Neutrophil (primary cell): ENCODE measurements at regions not wholly inside any gene's neighbourhood (a gene's known extent, or its start where the extent isn't known, plus 50 kb on each side); places are given as distances from the start of the nearest gene placed in this dataset.
"Not testable (repeated sequence)": the region's sequence is repeated elsewhere in the genome, so short reads cannot be mapped to it uniquely, and the experiment has no call there.

ENCODE experiments used
- H3K27ac ChIP-seq: fragments of 200-600 bp; sonication (generic); 2 replicates; pipeline ENCODE4 v1.5.1; 2016; ENCODE audit warnings: mild to moderate bottlenecking, moderate library complexity
- H3K27me3 ChIP-seq: fragments of 200-600 bp; sonication (generic); 2 replicates; pipeline ENCODE4 v1.6.0; 2016; ENCODE audit warnings: mild to moderate bottlenecking
- H3K36me3 ChIP-seq: fragments of 200-600 bp; sonication (generic); 2 replicates; pipeline ENCODE4 v1.5.1; 2017
- H3K4me1 ChIP-seq, 2 experiments: fragments of 200-600 bp in 1 of 2; sonication (generic) in 1 of 2; 1 replicate in 1 of 2; 2 replicates in 1 of 2; pipeline versions ENCODE4 v1.5.1 to v1.6.1; 2013 to 2016; ENCODE audit warnings: low read depth in 1 of 2, low read length in 1 of 2, mild to moderate bottlenecking in 1 of 2, moderate library complexity in 1 of 2; ENCODE audit not compliant: control insufficient read depth in 1 of 2, insufficient read depth in 1 of 2
- H3K4me3 ChIP-seq, 2 experiments: fragments of 200-600 bp in 1 of 2; sonication (generic) in 1 of 2; 1 replicate in 1 of 2; 2 replicates in 1 of 2; pipeline ENCODE4 v1.5.1; 2013 to 2016; ENCODE audit warnings: low read depth in 1 of 2, low read length in 1 of 2, mild to moderate bottlenecking in 1 of 2, moderate library complexity in 1 of 2
- H3K9me3 ChIP-seq: fragments of 200-600 bp; sonication (generic); 2 replicates; pipeline ENCODE4 v1.5.1; 2016
- CTCF ChIP-seq: fragments of 200-600 bp; sonication (generic); IDR thresholded peaks from 2 replicates; pipeline ENCODE4 v1.5.1; 2016; ENCODE audit warnings: antibody characterized with exemption

GRCh38 chr3:193915099-193915498, 220.8 kb upstream of the HES1 start:
- TF ChIP-seq CTCF, result no peak
- Histone ChIP-seq H3K9me3 (no peaks in the 10 kb centered on the region), H3K27ac (no peak overlapping the region), H3K4me3 (no peak overlapping the region), H3K27me3 (no peaks in the 10 kb centered on the region), H3K4me1 (peaks cover 0 to 13% of the 10 kb centered on the region in 2 experiments), H3K36me3 (no peaks in the 10 kb centered on the region)

DNA sequence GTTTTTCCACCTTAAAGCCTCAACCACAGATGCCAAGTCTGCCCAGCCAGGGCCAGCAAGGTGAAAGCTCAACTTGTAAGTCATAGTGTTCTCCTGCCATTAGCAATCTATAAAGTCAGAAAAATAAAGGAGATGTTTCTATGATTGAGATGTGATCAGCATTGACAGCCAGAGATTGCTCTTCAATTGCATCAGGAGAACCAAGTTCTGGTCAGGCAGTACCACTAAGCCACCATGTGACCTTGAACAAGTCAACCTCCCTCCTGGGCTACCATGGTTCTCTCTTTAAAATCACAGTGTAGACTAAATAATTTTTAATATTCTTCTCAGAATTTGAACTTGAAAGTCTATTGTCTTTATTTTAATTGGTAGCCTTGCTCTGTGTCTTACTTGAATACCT, 220.3 kb upstream of the HES1 start:
- Histone ChIP-seq H3K4me1 (peaks cover 0 to 13% of the 10 kb centered on the region in 2 experiments), H3K27me3 (no peaks in the 10 kb centered on the region), H3K9me3 (no peaks in the 10 kb centered on the region), H3K27ac (no peak overlapping the region), H3K36me3 (no peaks in the 10 kb centered on the region), H3K4me3 (no peak overlapping the region)
- no peak for TF ChIP-seq CTCF

DNA sequence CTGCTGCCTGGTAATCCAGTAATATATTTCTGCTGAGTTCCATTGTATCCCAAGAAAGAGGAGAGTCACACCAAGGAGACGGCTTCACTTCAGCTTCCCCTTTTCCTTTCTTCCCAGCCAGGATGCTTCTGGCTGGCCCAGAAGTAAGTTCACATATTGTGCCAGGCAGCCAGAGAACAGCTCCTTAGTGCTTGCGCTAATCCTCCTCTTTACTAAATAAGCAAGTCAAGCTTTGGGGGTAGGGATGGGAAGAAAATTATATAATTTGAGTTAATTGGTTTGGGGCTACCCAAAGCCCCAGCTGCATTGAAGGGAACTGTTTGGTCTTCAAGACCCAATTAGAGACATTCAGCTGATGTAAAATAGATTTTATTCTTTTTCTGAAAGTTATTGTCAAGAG, 218.8 kb upstream of the HES1 start:
- Histone ChIP-seq H3K4me1 (peaks cover 0 to 5% of the 10 kb centered on the region in 2 experiments), H3K9me3 (no peaks in the 10 kb centered on the region), H3K27me3 (no peaks in the 10 kb centered on the region), H3K27ac (no peak overlapping the region), H3K36me3 (no peaks in the 10 kb centered on the region), H3K4me3 (no peak overlapping the region)
- TF ChIP-seq CTCF, result no peak

- Histone ChIP-seq H3K36me3 (no peaks in the 10 kb centered on the region), H3K9me3 (no peaks in the 10 kb centered on the region), H3K4me1 (peaks cover 0 to 5% of the 10 kb centered on the region in 2 experiments), H3K27ac (no peak overlapping the region), H3K27me3 (no peaks in the 10 kb centered on the region), H3K4me3 (no peak overlapping the region)
- TF ChIP-seq CTCF, result no peak
Measured at GRCh38 chr3:193921465-193921864, 214.5 kb upstream of the HES1 start.

DNA sequence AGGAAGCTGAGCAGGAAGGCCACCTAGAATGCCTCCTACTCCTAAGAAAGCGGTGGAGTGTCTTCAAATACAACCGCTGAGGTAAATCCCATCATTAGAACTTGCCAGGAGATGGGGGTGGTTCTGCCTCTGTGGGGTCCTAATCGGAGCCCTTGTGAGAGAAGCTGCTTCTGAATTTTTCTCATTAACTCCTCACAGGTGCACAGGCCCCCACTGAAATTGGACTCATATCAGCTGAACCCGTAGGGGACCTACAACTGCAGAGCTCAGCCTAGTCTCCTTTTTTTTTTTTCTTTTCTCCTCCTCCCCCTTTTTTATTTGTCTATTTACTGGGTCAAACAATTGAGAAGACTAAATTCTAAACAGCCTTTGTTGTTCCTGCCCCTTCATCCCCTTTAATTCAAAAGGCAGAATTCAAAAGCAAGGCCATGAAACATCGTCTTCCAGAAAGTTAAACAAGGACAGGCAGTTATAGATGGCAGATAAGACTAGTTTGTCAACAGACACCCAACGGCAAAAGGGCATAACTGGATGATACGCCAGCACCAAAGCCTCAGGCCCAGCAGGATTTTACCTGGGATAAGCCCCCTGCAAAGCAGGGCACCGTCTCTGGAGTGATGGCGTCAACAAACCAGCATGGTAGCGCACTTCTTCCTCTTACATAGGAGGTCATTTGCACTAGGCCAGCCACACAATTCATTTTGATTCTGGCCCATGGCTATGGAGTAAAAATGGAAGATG, 213.7 kb upstream of the HES1 start:
- Histone ChIP-seq H3K27me3 (no peaks in the 10 kb centered on the region), H3K9me3 (no peaks in the 10 kb centered on the region), H3K36me3 (no peaks in the 10 kb centered on the region), H3K4me1 (peaks cover 0 to 5% of the 10 kb centered on the region in 2 experiments), H3K27ac (no peak overlapping the region), H3K4me3 (no peak overlapping the region)
- TF ChIP-seq CTCF, result no peak

- H3K9me3 ChIP-seq, H3K27ac ChIP-seq, H3K4me3 ChIP-seq, H3K4me1 ChIP-seq, H3K27me3 ChIP-seq, H3K36me3 ChIP-seq: not testable (repeated sequence)
Measured at GRCh38 chr3:193923958-193924357, 212.0 kb upstream of the HES1 start.

DNA sequence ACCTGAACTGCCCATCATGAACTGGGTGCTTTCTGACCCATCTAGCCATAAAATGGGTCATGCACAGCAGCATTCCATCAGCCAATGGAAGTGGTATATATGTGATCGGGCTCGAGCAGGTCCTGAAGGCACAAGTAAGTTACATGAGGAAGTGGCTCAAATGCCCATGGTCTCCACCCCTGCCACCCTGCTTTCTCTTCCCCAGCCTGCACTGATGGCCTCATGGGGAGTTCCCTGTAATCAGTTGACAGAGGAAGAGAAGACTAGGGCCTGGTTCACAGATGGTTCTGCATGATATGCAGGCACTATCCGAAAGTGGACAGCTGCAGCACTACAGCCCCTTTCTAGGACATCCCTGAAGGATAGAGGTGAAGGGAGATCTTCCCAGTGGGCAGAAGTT, 209.9 kb upstream of the HES1 start:
- H3K27ac ChIP-seq, H3K36me3 ChIP-seq, H3K9me3 ChIP-seq, H3K4me1 ChIP-seq, H3K27me3 ChIP-seq, H3K4me3 ChIP-seq: not testable (repeated sequence)

GRCh38 chr3:193927413-193928206, 208.3 kb upstream of the HES1 start:
- H3K9me3 ChIP-seq, H3K27ac ChIP-seq, H3K27me3 ChIP-seq, H3K4me1 ChIP-seq, H3K36me3 ChIP-seq, H3K4me3 ChIP-seq: not testable (repeated sequence)
